Brain pericyte (primary cell): ENCODE measurements at regions not wholly inside any gene's neighbourhood (a gene's known extent, or its start where the extent isn't known, plus 50 kb on each side); places are given as distances from the start of the nearest gene placed in this dataset.

Source experiments
- DNase-seq: peaks from one replicate; pipeline ENCODE4 v3.0.0-alpha.2; 2012; ENCODE audit warnings: low read depth, low spot score

GRCh38 chr10:52645187-52645758, 127.3 kb downstream of the MBL2 start:
- DNase-seq = no peak

GRCh38 chr10:52649511-52649910, 123.1 kb downstream of the MBL2 start:
- DNase-seq = no peak

- DNase-seq = no peak
These were observed 121.7 kb downstream of the MBL2 start for GRCh38 chr10:52650873-52651272.

DNA sequence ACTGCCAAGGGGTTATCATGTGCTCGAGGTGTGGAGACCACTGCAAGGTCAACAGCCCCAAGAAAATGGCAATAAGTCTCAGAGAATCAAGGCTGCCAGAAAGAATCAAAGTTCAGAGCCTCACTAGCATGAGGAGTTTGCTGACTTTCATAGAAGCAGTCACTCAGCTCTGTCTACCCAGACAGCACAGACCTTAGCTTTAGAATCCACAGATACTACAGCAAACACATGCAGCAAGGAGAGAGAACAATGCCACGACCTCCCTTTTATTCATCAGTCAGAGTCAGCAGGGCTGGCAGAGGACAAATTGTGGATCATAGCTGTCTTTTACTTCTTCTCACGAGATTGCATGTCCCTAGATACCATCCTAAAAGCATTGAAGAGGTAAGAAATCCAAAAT, 121.3 kb downstream of the MBL2 start:
- no peak for DNase-seq

GRCh38 chr10:52652431-52653262, 119.9 kb downstream of the MBL2 start:
- no peak for DNase-seq

- no peak for DNase-seq
These were observed 119.2 kb downstream of the MBL2 start for GRCh38 chr10:52653263-52653909.

DNA sequence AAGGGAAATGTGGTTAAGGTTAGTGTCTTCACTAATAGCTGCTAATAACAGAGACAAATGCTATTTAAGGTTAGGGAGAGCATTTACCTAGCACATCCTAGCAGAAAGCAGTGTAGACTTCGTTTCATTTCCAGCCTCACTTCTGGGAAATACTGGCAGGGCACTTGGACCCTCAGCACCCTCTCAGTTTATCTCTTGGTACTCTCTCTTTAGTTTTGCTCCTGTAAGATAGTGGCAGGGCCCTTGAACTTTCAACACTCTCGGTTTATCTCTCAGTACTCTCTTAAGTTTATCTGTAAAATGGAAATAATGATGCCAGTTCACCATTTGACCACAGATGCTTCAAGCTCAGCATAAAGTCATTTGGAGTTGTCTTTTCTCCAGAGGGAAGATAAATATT, 118.4 kb downstream of the MBL2 start:
- no peak for DNase-seq

GRCh38 chr10:52658112-52658511, 114.5 kb downstream of the MBL2 start:
- DNase-seq = no peak

- DNase-seq = no peak
These were observed 113.5 kb downstream of the MBL2 start for GRCh38 chr10:52659085-52659484.

DNA sequence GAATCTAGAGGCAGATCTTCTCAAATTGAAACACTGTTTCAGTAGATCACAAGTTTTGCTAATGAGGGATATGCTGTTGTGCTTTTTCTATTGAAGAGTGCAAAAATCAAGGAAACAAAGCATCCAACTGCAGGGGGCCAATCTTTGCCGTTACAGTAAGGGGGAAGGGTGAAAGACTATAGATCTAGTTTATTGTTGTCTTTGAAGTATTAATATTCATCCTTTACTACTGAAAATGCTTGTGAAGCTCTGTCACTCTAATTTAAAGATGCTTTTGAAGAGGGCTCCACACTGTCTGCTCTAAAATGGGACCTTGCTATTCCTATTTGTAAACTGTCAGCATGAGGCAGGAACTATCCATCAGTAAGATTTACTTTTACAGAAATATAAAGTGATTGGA, 110.3 kb downstream of the MBL2 start:
- no peak for DNase-seq

- no peak for DNase-seq
These were observed 109.4 kb downstream of the MBL2 start for GRCh38 chr10:52663161-52663560.

DNA sequence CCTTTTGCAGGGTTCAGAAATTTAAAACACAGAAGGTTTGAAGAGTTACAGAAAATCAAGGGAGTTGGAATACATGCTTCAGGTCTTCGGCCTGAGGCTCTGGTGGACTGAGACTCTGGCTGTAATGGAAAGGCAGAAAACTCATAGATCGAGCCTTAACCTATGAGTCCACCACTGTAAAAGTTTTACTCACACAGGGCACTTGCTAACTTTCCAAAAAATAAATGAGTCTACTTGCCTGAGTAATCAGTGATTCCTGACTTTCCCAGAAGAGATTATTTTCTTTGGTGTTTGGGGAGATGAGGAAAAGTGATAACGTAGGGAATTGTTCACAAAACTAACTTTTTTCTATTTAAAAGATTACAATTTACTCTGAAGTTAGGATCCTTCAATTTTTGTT, 108.0 kb downstream of the MBL2 start:
- no peak for DNase-seq

DNA sequence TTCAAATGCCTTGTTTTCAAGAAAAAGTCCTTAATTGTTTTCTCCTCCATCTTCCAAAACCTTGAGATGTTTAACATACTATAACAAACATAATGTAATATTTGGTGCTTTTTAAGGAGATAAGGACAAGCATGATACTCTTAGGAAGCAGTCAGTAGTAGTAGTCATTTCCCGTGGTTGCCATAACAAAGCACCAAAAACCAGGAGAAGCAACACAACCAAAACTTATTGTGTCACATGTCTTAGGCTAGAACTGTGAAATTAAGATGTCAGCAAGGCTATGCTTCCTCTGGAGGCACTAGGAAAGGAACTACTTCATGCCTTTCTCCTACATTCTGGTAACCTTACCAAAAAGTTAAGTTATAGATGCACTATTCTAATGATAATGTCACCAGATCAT, 106.8 kb downstream of the MBL2 start:
- no peak for DNase-seq

DNA sequence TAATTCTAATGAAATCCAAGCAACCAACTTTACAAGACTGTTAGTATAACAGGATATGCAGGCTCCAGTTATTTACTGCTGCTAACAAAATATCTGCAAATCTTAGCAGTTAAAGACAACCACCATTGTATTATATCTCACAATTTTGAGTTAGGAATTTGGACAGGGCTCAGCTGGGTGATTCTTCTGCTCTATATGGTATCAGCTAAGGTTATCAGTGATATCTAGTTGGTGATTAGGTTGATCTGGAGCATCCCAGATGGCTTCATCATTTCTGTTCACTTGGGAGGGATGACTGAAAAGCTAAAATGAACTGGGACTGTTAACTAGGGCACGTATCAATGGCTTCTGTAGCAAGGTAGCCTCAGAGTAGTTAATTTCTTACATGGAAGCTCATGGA, 105.7 kb downstream of the MBL2 start:
- no peak for DNase-seq

DNA sequence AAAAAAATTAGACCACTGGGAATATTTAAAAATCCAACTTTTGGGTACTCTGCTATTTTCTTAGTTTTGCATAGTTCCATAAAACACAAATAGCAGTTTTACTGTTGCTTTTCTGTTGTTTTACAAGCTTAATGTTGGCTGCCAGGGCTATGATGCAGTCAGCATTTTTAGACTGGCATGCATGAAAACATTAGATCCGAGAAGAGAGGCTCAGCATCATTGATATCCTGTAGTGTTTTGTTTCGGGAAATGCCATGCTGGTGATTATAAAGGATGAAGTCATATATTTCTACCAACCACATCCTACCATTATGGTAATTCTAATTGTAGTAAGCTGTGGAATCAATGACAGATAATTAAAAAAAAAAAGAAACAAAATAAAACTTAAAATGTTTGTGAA, 104.6 kb downstream of the MBL2 start:
- DNase-seq = no peak

GRCh38 chr10:52672880-52673279, 99.7 kb downstream of the MBL2 start:
- no peak for DNase-seq

GRCh38 chr10:52673468-52673867, 99.1 kb downstream of the MBL2 start:
- no peak for DNase-seq

GRCh38 chr10:52674474-52674873, 98.1 kb downstream of the MBL2 start:
- no peak for DNase-seq

- DNase-seq = no peak
These were observed 95.5 kb downstream of the MBL2 start for GRCh38 chr10:52677086-52677485.

- no peak for DNase-seq
These were observed 94.0 kb downstream of the MBL2 start for GRCh38 chr10:52678611-52679010.

GRCh38 chr10:52679117-52679516, 93.5 kb downstream of the MBL2 start:
- no peak for DNase-seq

GRCh38 chr10:52682766-52683165, 89.8 kb downstream of the MBL2 start:
- no peak for DNase-seq

GRCh38 chr10:52683776-52684175, 88.8 kb downstream of the MBL2 start:
- no peak for DNase-seq
